Choroid plexus epithelial cell (primary cell): ENCODE measurements at regions not wholly inside any gene's neighbourhood (a gene's known extent, or its start where the extent isn't known, plus 50 kb on each side); places are given as distances from the start of the nearest gene placed in this dataset.
"Not testable (repeated sequence)": the region's sequence is repeated elsewhere in the genome, so short reads cannot be mapped to it uniquely, and the experiment has no call there.

Experiments
- DNase-seq: peaks from one replicate; pipeline ENCODE4 v3.0.0-alpha.2; 2010; ENCODE audit warnings: low read depth
- H3K4me3 ChIP-seq: 2 replicates; pipeline ENCODE4 v1.5.1; 2011; ENCODE audit warnings: low read depth, mild to moderate bottlenecking, control low read depth, low read length, moderate library complexity
- CTCF ChIP-seq: conservative IDR thresholded peaks from 2 replicates; pipeline ENCODE4 v1.5.1; 2011; ENCODE audit warnings: low read depth, mild to moderate bottlenecking, control low read depth, inconsistent platforms, low read length, moderate library complexity

- no peak for TF ChIP-seq CTCF
- DNase-seq = no peak
- H3K4me3 ChIP-seq = no peak overlapping the region
Observed at GRCh38 chr15:62416526-62416925, 251.4 kb upstream of the C2CD4B start.

DNA sequence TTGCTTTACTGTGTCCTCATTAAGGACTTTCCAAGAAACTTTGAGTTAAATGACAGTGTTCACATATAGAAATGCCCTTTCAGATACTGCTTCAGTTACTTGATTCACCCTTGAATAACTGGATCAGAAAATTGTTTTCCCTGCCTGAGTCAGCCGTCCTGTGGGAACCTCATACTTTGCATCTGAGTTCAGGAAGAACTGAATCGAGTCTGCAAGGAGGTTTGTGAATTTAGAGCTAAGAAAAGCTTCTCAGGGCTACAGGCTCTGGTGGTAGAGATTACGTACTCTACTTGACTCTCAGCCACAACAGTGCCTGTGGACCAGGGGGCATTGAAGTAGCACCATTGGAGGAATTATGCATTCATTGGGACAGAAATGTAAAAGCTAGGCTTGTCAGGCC is 252.4 kb upstream of the C2CD4B start:
- no peak for TF ChIP-seq CTCF
- DNase-seq = no peak
- no peak overlapping the region for H3K4me3 ChIP-seq

DNA sequence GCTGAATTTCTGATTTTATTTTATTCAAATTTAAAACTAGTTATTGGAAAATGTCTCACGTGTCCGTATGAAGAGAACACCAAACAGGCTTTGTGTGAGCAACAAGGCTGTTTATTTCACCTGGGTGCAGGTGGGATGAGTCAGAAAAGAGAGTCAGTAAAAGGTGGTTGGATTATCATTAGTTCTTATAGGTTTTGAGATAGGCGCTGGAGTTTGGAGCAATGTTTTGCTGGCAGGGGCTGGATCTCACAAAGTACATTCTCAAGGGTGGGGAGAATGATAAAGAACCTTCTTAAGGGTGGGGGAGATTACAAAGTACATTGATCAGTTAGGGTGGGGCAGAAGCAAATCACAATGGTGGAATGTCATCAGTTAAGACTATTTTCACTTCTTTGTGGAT is 253.4 kb upstream of the C2CD4B start:
- H3K4me3 ChIP-seq, DNase-seq: not testable (repeated sequence)

GRCh38 chr15:62419192-62419591 is 254.1 kb upstream of the C2CD4B start:
- no peak for DNase-seq
- no peak overlapping the region for H3K4me3 ChIP-seq
- no peak for TF ChIP-seq CTCF

DNA sequence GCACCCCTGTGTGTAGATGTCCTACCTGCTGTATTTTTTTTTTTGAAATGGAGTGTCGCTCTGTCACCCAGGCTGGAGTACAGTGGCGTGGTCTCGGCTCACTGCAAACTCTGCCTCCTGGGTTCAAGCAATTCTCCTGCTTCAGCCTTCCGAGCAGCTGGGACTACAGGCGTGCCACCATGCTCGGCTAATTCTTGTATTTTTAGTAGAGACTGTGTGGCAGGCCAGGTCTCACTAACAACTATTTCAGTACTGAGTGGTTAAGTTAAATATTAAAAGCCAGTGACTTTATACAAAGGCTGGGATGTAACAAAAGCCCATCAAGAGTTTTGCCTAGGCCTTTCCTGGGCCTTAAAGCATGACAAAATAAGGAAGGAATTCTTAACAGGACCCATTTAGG is 255.3 kb upstream of the C2CD4B start:
- not testable (repeated sequence) for H3K4me3 ChIP-seq, DNase-seq

DNA sequence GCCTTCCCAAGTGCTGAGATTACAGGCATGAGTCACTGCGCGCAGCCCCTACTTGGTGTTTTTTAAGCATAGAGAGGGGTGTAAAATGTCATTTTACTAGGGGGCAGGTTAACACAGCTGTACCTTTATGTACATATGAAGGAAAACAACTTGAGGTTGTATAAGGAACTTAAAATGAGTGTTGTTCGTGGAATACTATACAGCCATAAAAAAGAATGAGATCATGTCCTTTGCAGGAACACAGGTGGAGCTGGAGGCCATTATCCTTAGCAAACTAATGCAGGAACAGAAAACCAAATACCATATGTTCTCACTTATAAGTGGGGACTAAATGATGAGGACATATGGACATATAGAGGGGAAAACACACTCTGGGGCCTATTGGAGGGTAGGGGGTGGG is 256.2 kb upstream of the C2CD4B start:
- no peak for DNase-seq
- no peak overlapping the region for H3K4me3 ChIP-seq
- no peak for TF ChIP-seq CTCF

GRCh38 chr15:62426387-62426956 is 261.4 kb upstream of the C2CD4B start:
- no peak for DNase-seq
- no peak overlapping the region for H3K4me3 ChIP-seq
- no peak for TF ChIP-seq CTCF

- no peak for TF ChIP-seq CTCF
- DNase-seq = no peak
- no peak overlapping the region for H3K4me3 ChIP-seq
Observed at GRCh38 chr15:62428259-62428658, 263.2 kb upstream of the C2CD4B start.
